ENCODE measurements at regions not wholly inside any gene's neighbourhood (a gene's known extent, or its start where the extent isn't known, plus 50 kb on each side); places are given as distances from the start of the nearest gene placed in this dataset.

DNA sequence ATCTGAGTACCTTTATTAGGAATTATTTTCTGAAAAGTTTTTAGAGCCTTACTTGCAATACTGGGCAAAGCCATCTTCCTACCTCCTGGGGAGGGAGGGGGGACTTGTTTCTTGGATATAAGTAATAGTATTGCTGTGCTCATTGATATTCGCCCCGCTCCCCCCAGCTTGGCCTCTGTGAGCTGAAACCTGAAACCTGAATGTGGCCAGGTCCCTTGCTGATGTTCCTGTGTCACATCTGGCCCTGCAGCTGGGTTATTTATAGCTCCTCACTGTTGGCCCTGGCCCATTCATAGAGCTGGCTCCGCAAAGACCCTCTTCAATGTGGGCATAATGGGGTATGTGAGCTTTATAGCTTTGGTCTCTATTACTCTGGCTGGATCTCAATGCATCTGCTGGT, 59.5 kb downstream of the FRMPD3 start:
- FAIRE-seq = no peak
- H3K9me3 ChIP-seq (ENCODE audit: low read length) = no peaks in the 10 kb centered on the region
- no peak for ATAC-seq
- BruUV-seq (replicated peaks) = no TSS peak
- in situ Hi-C loops (cut with HindIII; ENCODE audit: extremely low pct_ligation_motif_present, low pct_unique_long_range_greater_than_20kb) (no loop called here), intact Hi-C loops (cut with micrococcal nuclease; ENCODE audit: unreplicated experiment) (no loop called here)
- DNase-seq (ENCODE audit: low spot score) = no peak
- no peak overlapping the region for H3K4me3 ChIP-seq (replicated peaks in 1 of 3; ENCODE audit: insufficient read depth in 1 of 3, low read depth in 2 of 3, low read length in 3 of 3)
- H3K4me1 ChIP-seq (ENCODE audit: insufficient read depth, low read length) = no peaks in the 10 kb centered on the region
- H3K9ac ChIP-seq (ENCODE audit: insufficient read depth, low read depth, low read length) = no peak overlapping the region
- H3K27ac ChIP-seq (ENCODE audit: extremely low read length, insufficient read depth, low read length) = no peak overlapping the region
- ChIA-PET POLR2A (no interaction called here), CTCF (ENCODE audit: low intra/inter-chr PET ratio, low total read pairs) (no interaction called here)
- TF ChIP-seq, protein P1, sequence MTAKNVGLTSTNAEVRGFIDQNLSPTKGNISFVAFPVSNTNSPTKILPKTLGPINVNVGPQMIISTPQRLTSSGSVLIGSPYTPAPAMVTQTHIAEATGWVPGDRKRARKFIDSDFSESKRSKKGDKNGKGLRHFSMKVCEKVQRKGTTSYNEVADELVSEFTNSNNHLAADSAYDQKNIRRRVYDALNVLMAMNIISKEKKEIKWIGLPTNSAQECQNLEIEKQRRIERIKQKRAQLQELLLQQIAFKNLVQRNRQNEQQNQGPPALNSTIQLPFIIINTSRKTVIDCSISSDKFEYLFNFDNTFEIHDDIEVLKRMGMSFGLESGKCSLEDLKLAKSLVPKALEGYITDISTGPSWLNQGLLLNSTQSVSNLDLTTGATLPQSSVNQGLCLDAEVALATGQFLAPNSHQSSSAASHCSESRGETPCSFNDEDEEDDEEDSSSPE (CRISPR knock-in tag; IDR thresholded peaks at IDR 0.05) = no peak
- TF ChIP-seq, protein P2, sequence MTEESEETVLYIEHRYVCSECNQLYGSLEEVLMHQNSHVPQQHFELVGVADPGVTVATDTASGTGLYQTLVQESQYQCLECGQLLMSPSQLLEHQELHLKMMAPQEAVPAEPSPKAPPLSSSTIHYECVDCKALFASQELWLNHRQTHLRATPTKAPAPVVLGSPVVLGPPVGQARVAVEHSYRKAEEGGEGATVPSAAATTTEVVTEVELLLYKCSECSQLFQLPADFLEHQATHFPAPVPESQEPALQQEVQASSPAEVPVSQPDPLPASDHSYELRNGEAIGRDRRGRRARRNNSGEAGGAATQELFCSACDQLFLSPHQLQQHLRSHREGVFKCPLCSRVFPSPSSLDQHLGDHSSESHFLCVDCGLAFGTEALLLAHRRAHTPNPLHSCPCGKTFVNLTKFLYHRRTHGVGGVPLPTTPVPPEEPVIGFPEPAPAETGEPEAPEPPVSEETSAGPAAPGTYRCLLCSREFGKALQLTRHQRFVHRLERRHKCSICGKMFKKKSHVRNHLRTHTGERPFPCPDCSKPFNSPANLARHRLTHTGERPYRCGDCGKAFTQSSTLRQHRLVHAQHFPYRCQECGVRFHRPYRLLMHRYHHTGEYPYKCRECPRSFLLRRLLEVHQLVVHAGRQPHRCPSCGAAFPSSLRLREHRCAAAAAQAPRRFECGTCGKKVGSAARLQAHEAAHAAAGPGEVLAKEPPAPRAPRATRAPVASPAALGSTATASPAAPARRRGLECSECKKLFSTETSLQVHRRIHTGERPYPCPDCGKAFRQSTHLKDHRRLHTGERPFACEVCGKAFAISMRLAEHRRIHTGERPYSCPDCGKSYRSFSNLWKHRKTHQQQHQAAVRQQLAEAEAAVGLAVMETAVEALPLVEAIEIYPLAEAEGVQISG (CRISPR knock-in tag; IDR thresholded peaks at IDR 0.05) = no peak
- no peak for TF ChIP-seq WIZ (CRISPR knock-in tag; IDR thresholded peaks at IDR 0.05)
- TF ChIP-seq KMT2A (CRISPR knock-in tag; IDR thresholded peaks at IDR 0.05) = no peak
- no peak for TF ChIP-seq ZNF777 (CRISPR knock-in tag; IDR thresholded peaks at IDR 0.05)
- TF ChIP-seq, protein P3, sequence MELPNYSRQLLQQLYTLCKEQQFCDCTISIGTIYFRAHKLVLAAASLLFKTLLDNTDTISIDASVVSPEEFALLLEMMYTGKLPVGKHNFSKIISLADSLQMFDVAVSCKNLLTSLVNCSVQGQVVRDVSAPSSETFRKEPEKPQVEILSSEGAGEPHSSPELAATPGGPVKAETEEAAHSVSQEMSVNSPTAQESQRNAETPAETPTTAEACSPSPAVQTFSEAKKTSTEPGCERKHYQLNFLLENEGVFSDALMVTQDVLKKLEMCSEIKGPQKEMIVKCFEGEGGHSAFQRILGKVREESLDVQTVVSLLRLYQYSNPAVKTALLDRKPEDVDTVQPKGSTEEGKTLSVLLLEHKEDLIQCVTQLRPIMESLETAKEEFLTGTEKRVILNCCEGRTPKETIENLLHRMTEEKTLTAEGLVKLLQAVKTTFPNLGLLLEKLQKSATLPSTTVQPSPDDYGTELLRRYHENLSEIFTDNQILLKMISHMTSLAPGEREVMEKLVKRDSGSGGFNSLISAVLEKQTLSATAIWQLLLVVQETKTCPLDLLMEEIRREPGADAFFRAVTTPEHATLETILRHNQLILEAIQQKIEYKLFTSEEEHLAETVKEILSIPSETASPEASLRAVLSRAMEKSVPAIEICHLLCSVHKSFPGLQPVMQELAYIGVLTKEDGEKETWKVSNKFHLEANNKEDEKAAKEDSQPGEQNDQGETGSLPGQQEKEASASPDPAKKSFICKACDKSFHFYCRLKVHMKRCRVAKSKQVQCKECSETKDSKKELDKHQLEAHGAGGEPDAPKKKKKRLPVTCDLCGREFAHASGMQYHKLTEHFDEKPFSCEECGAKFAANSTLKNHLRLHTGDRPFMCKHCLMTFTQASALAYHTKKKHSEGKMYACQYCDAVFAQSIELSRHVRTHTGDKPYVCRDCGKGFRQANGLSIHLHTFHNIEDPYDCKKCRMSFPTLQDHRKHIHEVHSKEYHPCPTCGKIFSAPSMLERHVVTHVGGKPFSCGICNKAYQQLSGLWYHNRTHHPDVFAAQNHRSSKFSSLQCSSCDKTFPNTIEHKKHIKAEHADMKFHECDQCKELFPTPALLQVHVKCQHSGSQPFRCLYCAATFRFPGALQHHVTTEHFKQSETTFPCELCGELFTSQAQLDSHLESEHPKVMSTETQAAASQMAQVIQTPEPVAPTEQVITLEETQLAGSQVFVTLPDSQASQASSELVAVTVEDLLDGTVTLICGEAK (IDR thresholded peaks at IDR 0.05) = no peak
- TF ChIP-seq, protein P3 (CRISPR knock-in tag; IDR thresholded peaks at IDR 0.05) = no peak
- TF ChIP-seq ZNF121 (CRISPR knock-in tag; IDR thresholded peaks at IDR 0.05) = no peak
- TF ChIP-seq ARNTL (CRISPR knock-in tag; IDR thresholded peaks at IDR 0.05) = no peak
- no peaks in the 10 kb centered on the region for H3K79me2 ChIP-seq (ENCODE audit: insufficient read depth, low read length)
- H3K27me3 ChIP-seq (ENCODE audit: control insufficient read depth in 1 of 2, insufficient read depth in 2 of 2, low read length in 2 of 2) = peaks cover 0 to 26% of the 10 kb centered on the region in 2 experiments; a peak in 1 of 5 replicates
- no peaks in the 10 kb centered on the region for H4K20me1 ChIP-seq (ENCODE audit: insufficient read depth, low read length)
- H3K4me2 ChIP-seq (ENCODE audit: low read depth, low read length) = no peak overlapping the region
- no peak overlapping the region for H2AFZ ChIP-seq (ENCODE audit: low read length)
- WGBS (ENCODE audit: low lambda C conversion rate) = 0% methylated on average over 2 of the region's 3 CpGs
- H3K36me3 ChIP-seq (replicated peaks in 1 of 2; ENCODE audit: control insufficient read depth in 1 of 2, insufficient read depth in 2 of 2, low read length in 2 of 2) = no peaks in the 10 kb centered on the region

All from HepG2 (cell line).